Pancreas (tissue), 10 donors: ENCODE measurements at regions not wholly inside any gene's neighbourhood (a gene's known extent, or its start where the extent isn't known, plus 50 kb on each side); places are given as distances from the start of the nearest gene placed in this dataset.

Experiments used
- ATAC-seq, 4 donors: fragments of 200-7000 bp; cut with Tn5 transposase; one replicate each; pipeline versions ENCODE4 v1.8.0 to v1.9.1; 2020; ENCODE audit warnings: mild to moderate bottlenecking in 4 of 4, moderate library complexity in 4 of 4
- DNase-seq, 6 donors: peaks; one replicate each; pipeline ENCODE4 v3.0.0-alpha.2; 2020
- FAIRE-seq: peaks from 2 replicates; lab custom pipeline; 2012; peaks lifted over from hg19 to GRCh38; lab: Jason Lieb, UNC
- H3K27ac ChIP-seq, 4 donors: fragments of 200-600 bp; sonication (generic); 1 replicate in 3 of 4; 2 replicates in 1 of 4; pipeline versions ENCODE4 v1.5.0 to v1.8.0; 2020
- H3K27me3 ChIP-seq, 4 donors: fragments of 200-600 bp; one replicate each; pipeline ENCODE4 v1.8.0; 2021
- H3K36me3 ChIP-seq, 3 donors: fragments of 200-600 bp; sonication (generic) in 1 of 3; one replicate each; pipeline versions ENCODE4 v1.5.0 to v1.8.0; 2020 to 2021
- H3K4me1 ChIP-seq, 3 donors: fragments of 200-600 bp; one replicate each; pipeline ENCODE4 v1.8.0; 2021
- H3K4me3 ChIP-seq, 4 donors: fragments of 200-600 bp; sonication (generic) in 2 of 4; one replicate each; pipeline versions ENCODE4 v1.5.0 to v1.8.0; 2020 to 2021
- H3K9me3 ChIP-seq, 4 donors: fragments of 200-600 bp; one replicate each; pipeline ENCODE4 v1.8.0; 2021
- WGBS, 2 donors: extraction: QIAGEN DNeasy Blood & Tissue Kit; methylation state at CpG; one replicate each; pipeline ENCODE4 v1.1.7; 2013; 5-methylcytosine and 5-hydroxymethylcytosine counted together
- intact Hi-C, 3 donors: fragments of 100-400 bp; cut with DNase I; formaldehyde crosslinking; loops; one replicate each; pipeline versions ENCODE4 v1.11.1 to v1.14.2; 2022
- TF ChIP-seq, protein P1 (sequence below), 4 donors: fragments of 200-600 bp; sonication (generic) in 3 of 4; IDR thresholded peaks; one replicate each; pipeline versions ENCODE4 v1.5.0 to v1.8.0; 2021; ENCODE audit warnings: antibody characterized with exemption in 4 of 4
- donor health status: healthy with polysubstance abuse.
- donor health status: DM: no; HTN: no; CAD: no; lungs with moderate emphysema.
- donor health status: DM: no; HTN: no; CAD: no.
- donor health status: control.
- donor health status: control.
- donor health status: Bipolar disorder and iron deficiency.
- donor health status: DM: yes; HTN: yes; CAD: no.
- donor health status: DM: no; HTN: no; CAD: no.
- donor health status: DM: no; HTN: no; CAD: no.
- donor health status: DM: yes; HTN: yes; CAD: no.

- no peaks in the 10 kb centered on the region for H3K36me3 ChIP-seq
- no peaks in the 10 kb centered on the region for H3K27me3 ChIP-seq
- FAIRE-seq (no peak), DNase-seq (no peak), ATAC-seq (peak in 2 of 4 donors; percentile 18 to 80)
- TF ChIP-seq, protein P1, sequence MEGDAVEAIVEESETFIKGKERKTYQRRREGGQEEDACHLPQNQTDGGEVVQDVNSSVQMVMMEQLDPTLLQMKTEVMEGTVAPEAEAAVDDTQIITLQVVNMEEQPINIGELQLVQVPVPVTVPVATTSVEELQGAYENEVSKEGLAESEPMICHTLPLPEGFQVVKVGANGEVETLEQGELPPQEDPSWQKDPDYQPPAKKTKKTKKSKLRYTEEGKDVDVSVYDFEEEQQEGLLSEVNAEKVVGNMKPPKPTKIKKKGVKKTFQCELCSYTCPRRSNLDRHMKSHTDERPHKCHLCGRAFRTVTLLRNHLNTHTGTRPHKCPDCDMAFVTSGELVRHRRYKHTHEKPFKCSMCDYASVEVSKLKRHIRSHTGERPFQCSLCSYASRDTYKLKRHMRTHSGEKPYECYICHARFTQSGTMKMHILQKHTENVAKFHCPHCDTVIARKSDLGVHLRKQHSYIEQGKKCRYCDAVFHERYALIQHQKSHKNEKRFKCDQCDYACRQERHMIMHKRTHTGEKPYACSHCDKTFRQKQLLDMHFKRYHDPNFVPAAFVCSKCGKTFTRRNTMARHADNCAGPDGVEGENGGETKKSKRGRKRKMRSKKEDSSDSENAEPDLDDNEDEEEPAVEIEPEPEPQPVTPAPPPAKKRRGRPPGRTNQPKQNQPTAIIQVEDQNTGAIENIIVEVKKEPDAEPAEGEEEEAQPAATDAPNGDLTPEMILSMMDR (IDR thresholded peaks at IDR 0.05) = no peak
- intact Hi-C loops = no loop called here
- H3K4me3 ChIP-seq = no peak overlapping the region
- peaks cover 0 to 12% (median 0%) of the 10 kb centered on the region in 3 donors for H3K4me1 ChIP-seq
- peak overlapping the region in 2 of 4 donors; percentile 17 to 81 for H3K27ac ChIP-seq
- WGBS, 2 donors = 60 to 65% methylated on average over 4 of the region's 4 CpGs
- H3K9me3 ChIP-seq = no peaks in the 10 kb centered on the region
Measured at GRCh38 chr12:89072294-89073026, 279.8 kb downstream of the DUSP6 start.

GRCh38 chr12:89070603-89071002 is 281.7 kb downstream of the DUSP6 start:
- TF ChIP-seq, protein P1 (IDR thresholded peaks at IDR 0.05) = no peak
- ATAC-seq = no peak
- no peaks in the 10 kb centered on the region for H3K9me3 ChIP-seq
- no peak overlapping the region for H3K27ac ChIP-seq
- 93 to 100% methylated on average over 1 of the region's 1 CpG for WGBS, 2 donors
- intact Hi-C loops = no loop called here
- H3K27me3 ChIP-seq = no peaks in the 10 kb centered on the region
- peaks cover 0 to 12% (median 0%) of the 10 kb centered on the region in 3 donors for H3K4me1 ChIP-seq
- FAIRE-seq = no peak
- H3K36me3 ChIP-seq = no peaks in the 10 kb centered on the region
- DNase-seq = no peak
- no peak overlapping the region for H3K4me3 ChIP-seq

GRCh38 chr12:89069431-89069830 is 282.9 kb downstream of the DUSP6 start:
- WGBS, 2 donors = 78 to 84% methylated on average over 2 of the region's 2 CpGs

GRCh38 chr12:89067421-89068187 is 284.7 kb downstream of the DUSP6 start:
- Histone ChIP-seq H3K4me3 (no peak overlapping the region), H3K27me3 (no peaks in the 10 kb centered on the region), H3K4me1 (peaks cover 0 to under 1% (median 0%) of the 10 kb centered on the region in 3 donors), H3K27ac (no peak overlapping the region), H3K9me3 (no peaks in the 10 kb centered on the region), H3K36me3 (no peaks in the 10 kb centered on the region)
- no peak for FAIRE-seq
- no peak for DNase-seq
- TF ChIP-seq, protein P1 (IDR thresholded peaks at IDR 0.05) = no peak
- ATAC-seq = peak in 1 of 4 donors; percentile 23
- WGBS, 2 donors = 61 to 69% methylated on average over 2 of the region's 2 CpGs
- intact Hi-C loops = no loop called here

More at GRCh38 chr12:89069431-89069830, 282.9 kb downstream of the DUSP6 start:
- intact Hi-C loops = no loop called here
- H3K36me3 ChIP-seq = no peaks in the 10 kb centered on the region
- H3K4me3 ChIP-seq = no peak overlapping the region
- no peak for DNase-seq
- peaks cover 0 to 12% (median 0%) of the 10 kb centered on the region in 3 donors for H3K4me1 ChIP-seq
- no peak for FAIRE-seq
- H3K27ac ChIP-seq = no peak overlapping the region
- TF ChIP-seq, protein P1 (IDR thresholded peaks at IDR 0.05) = no peak
- no peak for ATAC-seq
- no peaks in the 10 kb centered on the region for H3K9me3 ChIP-seq
- no peaks in the 10 kb centered on the region for H3K27me3 ChIP-seq
